SK-N-SH (cell line): ENCODE measurements at regions not wholly inside any gene's neighbourhood (a gene's known extent, or its start where the extent isn't known, plus 50 kb on each side); places are given as distances from the start of the nearest gene placed in this dataset.

Source experiments
- CTCF ChIA-PET: fragments of 300-600, 350-600 bp; formaldehyde crosslinking; extraction: SDS; loops from one replicate; lab custom pipeline; 2021; lab: Yijun Ruan, JAX
- POLR2A ChIA-PET: fragments of 350-600 bp; sonication (Branson Sonifier 250); formaldehyde crosslinking; extraction: SDS; loops from one replicate; lab custom pipeline; 2020; ENCODE audit warnings: antibody characterized with exemption, inconsistent platforms; lab: Yijun Ruan, JAX
- DNase-seq: peaks from one replicate; pipeline ENCODE4 v3.0.0; 2012
- H2AFZ ChIP-seq: fragments of 200-600 bp; sonication (generic); 2 replicates; pipeline ENCODE4 v1.8.1; 2016; ENCODE audit warnings: antibody characterized with exemption, mild to moderate bottlenecking, low read depth
- H3F3A ChIP-seq: fragments of 200-600 bp; sonication (generic); replicated peaks from 2 replicates; pipeline ENCODE3; 2016; ENCODE audit warnings: antibody characterized with exemption, mild to moderate bottlenecking; ENCODE audit not compliant: insufficient read depth
- H3K27ac ChIP-seq, 2 experiments: fragments of 200-500 bp in 1 of 2; fragments of 200-600 bp in 1 of 2; sonication (Bioruptor generic) in 1 of 2; sonication (generic), shearing (Covaris generic) in 1 of 2; 2 replicates each; pipeline versions ENCODE4 v1.5.1 to v1.6.1; 2014 to 2016; ENCODE audit warnings: low read depth in 2 of 2, inconsistent platforms in 1 of 2, low read length in 1 of 2, mild to moderate bottlenecking in 1 of 2, mixed read lengths in 1 of 2
- H3K27me3 ChIP-seq: fragments of 200-600 bp; sonication (generic), shearing (Covaris generic); 2 replicates; pipeline ENCODE4 v1.6.1; 2016; ENCODE audit warnings: mixed run types; ENCODE audit not compliant: insufficient read depth
- H3K36me3 ChIP-seq, 2 experiments: fragments of 200-500 bp in 1 of 2; fragments of 200-600 bp in 1 of 2; sonication (Bioruptor generic) in 1 of 2; sonication (generic) in 1 of 2; replicated peaks in 1 of 2; 2 replicates each; pipeline versions ENCODE3 to v1.5.1; 2014 to 2016; ENCODE audit warnings: low read length in 1 of 2, mild to moderate bottlenecking in 1 of 2; ENCODE audit not compliant: insufficient read depth in 2 of 2, control insufficient read depth in 1 of 2
- H3K4me1 ChIP-seq, 2 experiments: fragments of 200-500 bp in 1 of 2; fragments of 200-600 bp in 1 of 2; sonication (Bioruptor generic) in 1 of 2; sonication (generic), shearing (Covaris generic) in 1 of 2; 2 replicates each; pipeline versions ENCODE4 v1.5.1 to v1.6.1; 2014 to 2016; ENCODE audit warnings: low read depth in 1 of 2, low read length in 1 of 2, mixed run types in 1 of 2; ENCODE audit not compliant: insufficient read depth in 2 of 2, control insufficient read depth in 1 of 2
- H3K4me2 ChIP-seq: fragments of 200-600 bp; sonication (generic), shearing (Covaris generic); 2 replicates; pipeline ENCODE4 v1.6.1; 2017; ENCODE audit warnings: mixed run types
- H3K4me3 ChIP-seq, 2 experiments: fragments of 200-500 bp in 1 of 2; fragments of 200-600 bp in 1 of 2; sonication (Bioruptor generic) in 1 of 2; sonication (generic), shearing (Covaris generic) in 1 of 2; 2 replicates each; pipeline versions ENCODE4 v1.5.1 to v1.8.1; 2014 to 2016; ENCODE audit warnings: low read depth in 2 of 2, inconsistent platforms in 1 of 2, low read length in 1 of 2, mild to moderate bottlenecking in 1 of 2, mixed read lengths in 1 of 2, moderate library complexity in 1 of 2
- H3K79me2 ChIP-seq: fragments of 200-600 bp; sonication (generic); 2 replicates; pipeline ENCODE4 v1.8.1; 2017; ENCODE audit warnings: mild to moderate bottlenecking; ENCODE audit not compliant: insufficient read depth
- H3K9ac ChIP-seq: fragments of 200-600 bp; sonication (generic); 2 replicates; pipeline ENCODE4 v1.6.1; 2017; ENCODE audit warnings: mixed run types
- H3K9me2 ChIP-seq: fragments of 200-600 bp; sonication (generic); 2 replicates; pipeline ENCODE4 v1.6.1; 2017; ENCODE audit warnings: mixed run types
- H3K9me3 ChIP-seq: fragments of 200-600 bp; sonication (generic); 2 replicates; pipeline ENCODE4 v1.6.1; 2017; ENCODE audit warnings: mixed run types, mild to moderate bottlenecking, moderate library complexity
- H4K20me1 ChIP-seq: fragments of 200-600 bp; sonication (generic); 2 replicates; pipeline ENCODE4 v1.6.1; 2017; ENCODE audit warnings: mild to moderate bottlenecking, mixed run types; ENCODE audit not compliant: insufficient read depth
- CTCF ChIP-seq: fragments of 200-600 bp; sonication (generic); IDR thresholded peaks from 2 replicates; pipeline ENCODE4 v1.6.1; 2017; ENCODE audit warnings: antibody characterized with exemption, mild to moderate bottlenecking, moderate library complexity
- FOXM1 ChIP-seq: IDR thresholded peaks from 2 replicates; pipeline ENCODE4 v1.4.0; 2012; ENCODE audit warnings: low read depth, mild to moderate bottlenecking
- GATA2 ChIP-seq: sonication (generic); formaldehyde crosslinking; IDR thresholded peaks from 2 replicates; pipeline ENCODE4 v1.5.0; 2020; ENCODE audit warnings: mild to moderate bottlenecking, missing genetic modification reagents
- MXI1 ChIP-seq: IDR thresholded peaks from 2 replicates; pipeline ENCODE4 v1.6.1; 2012; ENCODE audit warnings: mild to moderate bottlenecking, low read depth, low read length, improper control_type of control experiment
- RAD21 ChIP-seq: IDR thresholded peaks from 2 replicates; pipeline ENCODE4 v1.6.1; 2012; ENCODE audit warnings: mild to moderate bottlenecking, low read length
- RCOR1 ChIP-seq: fragments of 150-350 bp; IDR thresholded peaks from 2 replicates; pipeline ENCODE4 v1.6.1; 2017; ENCODE audit warnings: antibody characterized with exemption, low read length
- SIN3A ChIP-seq: IDR thresholded peaks from 2 replicates; pipeline ENCODE4 v1.6.1; 2012; ENCODE audit warnings: low read depth, mild to moderate bottlenecking, low read length, moderate library complexity, borderline replicate concordance
- YY1 ChIP-seq: IDR thresholded peaks from 2 replicates; pipeline ENCODE4 v1.4.0; 2012; ENCODE audit warnings: low read depth, mild to moderate bottlenecking
- WGBS: methylation state at CpG from one replicate; pipeline ENCODE4 v1.1.6; 2017; ENCODE audit warnings: low lambda C conversion rate; 5-methylcytosine and 5-hydroxymethylcytosine counted together
- TF ChIP-seq, protein P1 (sequence below): IDR thresholded peaks from 2 replicates; pipeline ENCODE4 v1.4.0; 2012; ENCODE audit warnings: low read depth, borderline replicate concordance

- no peaks in the 10 kb centered on the region for H3K9me2 ChIP-seq
- H3K27me3 ChIP-seq = no peaks in the 10 kb centered on the region
- no peak for DNase-seq
- H4K20me1 ChIP-seq = no peaks in the 10 kb centered on the region
- no peaks in the 10 kb centered on the region for H3F3A ChIP-seq
- CTCF ChIA-PET = interaction anchor here (1.0 to 1.3 kb wide), 3 partner anchors 11 to 264 kb away, joined by 3 to 5 read pairs (median 4); no protein-coding TSS in a partner anchor
- H3K9ac ChIP-seq = no peak overlapping the region
- H3K9me3 ChIP-seq = no peaks in the 10 kb centered on the region
- H3K4me2 ChIP-seq = no peak overlapping the region
- no peak overlapping the region for H2AFZ ChIP-seq
- peaks cover 0 to 10% of the 10 kb centered on the region in 2 experiments; a peak in 2 of 4 replicates for H3K4me1 ChIP-seq
- POLR2A ChIA-PET = no interaction called here
- H3K36me3 ChIP-seq = no peaks in the 10 kb centered on the region
- no peak overlapping the region for H3K27ac ChIP-seq
- H3K4me3 ChIP-seq = no peak overlapping the region
- no peaks in the 10 kb centered on the region for H3K79me2 ChIP-seq
- TF ChIP-seq MXI1 (no peak), RCOR1 (no peak), YY1 (no peak)
Measured at GRCh38 chr3:56966509-56966908, 94.0 kb upstream of the SPATA12 start.

DNA sequence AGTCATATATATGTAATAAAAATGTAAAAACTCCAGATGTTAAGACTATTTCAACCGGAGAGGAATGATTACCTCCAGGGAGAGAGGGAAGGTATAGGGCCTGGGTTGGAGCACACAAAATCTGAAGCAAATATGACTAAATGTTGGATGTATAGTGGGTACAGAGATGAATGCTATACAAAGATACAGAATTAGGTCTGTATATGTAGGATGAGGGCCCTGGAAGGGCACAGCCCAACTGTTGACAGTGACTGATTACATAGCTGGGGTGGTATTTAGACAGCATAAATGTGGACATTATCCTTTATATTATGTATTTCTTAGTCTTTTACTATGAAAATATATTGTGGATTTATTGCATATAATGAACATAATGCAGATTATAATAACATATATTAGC lies 94.4 kb upstream of the SPATA12 start:
- CTCF ChIA-PET = interaction anchor here (0.9 to 1.3 kb wide), 4 partner anchors 11 to 264 kb away, joined by 3 to 5 read pairs (median 4); no protein-coding TSS in a partner anchor
- POLR2A ChIA-PET = no interaction called here

More for the DNA sequence above, 94.4 kb upstream of the SPATA12 start:
- Histone ChIP-seq H3K9me3 (no peaks in the 10 kb centered on the region), H3K4me3 (no peak overlapping the region), H4K20me1 (no peaks in the 10 kb centered on the region), H3K4me1 (peaks cover 0 to 10% of the 10 kb centered on the region in 2 experiments; a peak in 2 of 4 replicates), H3K9me2 (no peaks in the 10 kb centered on the region), H3K79me2 (no peaks in the 10 kb centered on the region), H3K36me3 (no peaks in the 10 kb centered on the region), H2AFZ (no peak overlapping the region), H3K27me3 (no peaks in the 10 kb centered on the region), H3K9ac (no peak overlapping the region), H3F3A (no peaks in the 10 kb centered on the region), H3K4me2 (no peak overlapping the region), H3K27ac (no peak overlapping the region)
- no peak for DNase-seq
- WGBS = 86% methylated on average over 1 of the region's 1 CpG
- TF ChIP-seq, protein P1, sequence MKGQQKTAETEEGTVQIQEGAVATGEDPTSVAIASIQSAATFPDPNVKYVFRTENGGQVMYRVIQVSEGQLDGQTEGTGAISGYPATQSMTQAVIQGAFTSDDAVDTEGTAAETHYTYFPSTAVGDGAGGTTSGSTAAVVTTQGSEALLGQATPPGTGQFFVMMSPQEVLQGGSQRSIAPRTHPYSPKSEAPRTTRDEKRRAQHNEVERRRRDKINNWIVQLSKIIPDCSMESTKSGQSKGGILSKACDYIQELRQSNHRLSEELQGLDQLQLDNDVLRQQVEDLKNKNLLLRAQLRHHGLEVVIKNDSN = no peak
- TF ChIP-seq RAD21 (no peak), FOXM1 (no peak), SIN3A (no peak), CTCF (no peak), GATA2 (CRISPR knock-in tag) (no peak)
